HCT116 (cell line): ENCODE measurements at regions not wholly inside any gene's neighbourhood (a gene's known extent, or its start where the extent isn't known, plus 50 kb on each side); places are given as distances from the start of the nearest gene placed in this dataset.

Experiments used
- ATAC-seq: fragments of 200-7000 bp; cut with Tn5 transposase; 2 replicates; pipeline ENCODE4 v1.9.1; 2020; ENCODE audit warnings: mild to moderate bottlenecking, moderate library complexity
- BruUV-seq: library from RNA; stranded (reverse); fragments of 400-500 nt; replicated peaks from 2 replicates; lab custom pipeline; 2021; lab: Mats Ljungman, UMichigan
- CTCF ChIA-PET: fragments of 300-600 bp; sonication (Branson Sonifier 250); formaldehyde crosslinking; loops from one replicate; lab custom pipeline; 2021; ENCODE audit warnings: antibody characterized with exemption; lab: Charles Lee
- POLR2A ChIA-PET: fragments of 300-600, 350-600 bp; sonication (Branson Sonifier 250); formaldehyde crosslinking; loops from one replicate; lab custom pipeline; 2021; ENCODE audit warnings: antibody characterized with exemption; lab: Charles Lee
- RAD21 ChIA-PET, 2 experiments: fragments of 300-600 bp; sonication (Branson Sonifier 250); formaldehyde crosslinking; loops; one replicate each; lab custom pipeline; 2023; ENCODE audit warnings: low total read pairs in 2 of 2; ENCODE audit not compliant: uncharacterized antibody in 2 of 2, unreplicated experiment in 2 of 2, low non-redundant PET in 1 of 2; lab: Charles Lee
- DNase-seq: peaks from one replicate; pipeline ENCODE4 v3.0.0-alpha.2; 2010; ENCODE audit warnings: low read depth, low spot score
- H2AFZ ChIP-seq: fragments of 200-600 bp; shearing (Covaris generic), sonication (generic); 2 replicates; pipeline ENCODE4 v1.6.1; 2017; ENCODE audit warnings: low read depth, mixed run types, mixed read lengths, antibody characterized with exemption, low read length; ENCODE audit not compliant: poor library complexity, severe bottlenecking
- H3K27ac ChIP-seq: 2 replicates; pipeline ENCODE4 v1.5.1; 2012; ENCODE audit warnings: low read depth, low read length
- H3K27me3 ChIP-seq: fragments of 200-600 bp; sonication (generic); 2 replicates; pipeline ENCODE4 v1.6.1; 2016; ENCODE audit warnings: mixed run types, low read length, mixed read lengths; ENCODE audit not compliant: insufficient read depth
- H3K36me3 ChIP-seq, 2 experiments: fragments of 200-500 bp in 1 of 2; fragments of 200-600 bp in 1 of 2; sonication (Bioruptor generic) in 1 of 2; sonication (generic) in 1 of 2; 2 replicates each; pipeline versions ENCODE4 v1.5.1 to v1.6.1; 2014 to 2016; ENCODE audit warnings: low read length in 2 of 2, inconsistent platforms in 1 of 2, mixed read lengths in 1 of 2, mixed run types in 1 of 2; ENCODE audit not compliant: insufficient read depth in 2 of 2, control insufficient read depth in 1 of 2
- H3K4me1 ChIP-seq, 2 experiments: fragments of 200-600 bp in 1 of 2; sonication (generic) in 1 of 2; 2 replicates each; pipeline versions ENCODE4 v1.5.1 to v1.6.1; 2012 to 2017; ENCODE audit warnings: low read length in 2 of 2, inconsistent platforms in 1 of 2, mild to moderate bottlenecking in 1 of 2, mixed read lengths in 1 of 2, mixed run types in 1 of 2, moderate library complexity in 1 of 2; ENCODE audit not compliant: insufficient read depth in 2 of 2, control insufficient read depth in 1 of 2
- H3K4me2 ChIP-seq: fragments of 200-600 bp; sonication (generic); 2 replicates; pipeline ENCODE4 v1.6.1; 2017; ENCODE audit warnings: mixed run types, low read length, mixed read lengths
- H3K4me3 ChIP-seq, 2 experiments: fragments of 200-600 bp in 1 of 2; sonication (generic) in 1 of 2; replicated peaks in 1 of 2; 2 replicates each; pipeline ENCODE4 v1.5.1; 2011 to 2016; ENCODE audit warnings: low read length in 2 of 2, control low read depth in 1 of 2, low read depth in 1 of 2, mild to moderate bottlenecking in 1 of 2, mixed read lengths in 1 of 2, mixed run types in 1 of 2
- H3K79me2 ChIP-seq: fragments of 200-600 bp; sonication (generic); 2 replicates; pipeline ENCODE4 v1.6.1; 2017; ENCODE audit warnings: mild to moderate bottlenecking, mixed run types, low read length, moderate library complexity, mixed read lengths; ENCODE audit not compliant: insufficient read depth
- H3K9ac ChIP-seq: fragments of 200-600 bp; sonication (generic); 2 replicates; pipeline ENCODE4 v1.6.1; 2016; ENCODE audit warnings: low read length, mixed read lengths
- H3K9me2 ChIP-seq: fragments of 200-600 bp; sonication (generic), shearing (Covaris generic); 2 replicates; pipeline ENCODE4 v1.6.1; 2017; ENCODE audit warnings: mixed run types, mild to moderate bottlenecking, moderate library complexity; ENCODE audit not compliant: insufficient read depth
- H3K9me3 ChIP-seq, 2 experiments: fragments of 200-500 bp in 1 of 2; fragments of 200-600 bp in 1 of 2; sonication (Bioruptor generic) in 1 of 2; sonication (generic) in 1 of 2; 2 replicates each; pipeline ENCODE4 v1.6.1; 2014 to 2017; ENCODE audit warnings: low read length in 2 of 2, mixed read lengths in 2 of 2, inconsistent platforms in 1 of 2, low read depth in 1 of 2, mild to moderate bottlenecking in 1 of 2, mixed run types in 1 of 2, moderate library complexity in 1 of 2; ENCODE audit not compliant: control insufficient read depth in 1 of 2, insufficient read depth in 1 of 2
- H4K20me1 ChIP-seq: fragments of 200-600 bp; sonication (generic), shearing (Covaris generic); 2 replicates; pipeline ENCODE4 v1.6.1; 2017; ENCODE audit warnings: mixed run types, mild to moderate bottlenecking, moderate library complexity; ENCODE audit not compliant: insufficient read depth
- CTCF ChIP-seq, 3 experiments: fragments of 200-600 bp in 1 of 3; sonication (generic) in 1 of 3; IDR thresholded peaks in 2 of 3; conservative IDR thresholded peaks in 1 of 3; 2 replicates each; pipeline ENCODE4 v1.5.1; 2012 to 2017; ENCODE audit warnings: low read depth in 2 of 3, low read length in 2 of 3, antibody characterized with exemption in 1 of 3, borderline replicate concordance in 1 of 3, control low read depth in 1 of 3, mild to moderate bottlenecking in 1 of 3, mixed read lengths in 1 of 3, mixed run types in 1 of 3, moderate library complexity in 1 of 3; ENCODE audit not compliant: insufficient read depth in 1 of 3
- EGR1 ChIP-seq: IDR thresholded peaks from 2 replicates; pipeline ENCODE4 v1.6.1; 2012; ENCODE audit warnings: low read depth
- ELF1 ChIP-seq: IDR thresholded peaks from 2 replicates; pipeline ENCODE4 v1.6.1; 2012; ENCODE audit warnings: low read depth, borderline replicate concordance
- EZH2phosphoT487 ChIP-seq: fragments of 200-600 bp; IDR thresholded peaks from 2 replicates; pipeline ENCODE4 v1.6.1; 2018; ENCODE audit warnings: antibody characterized with exemption, borderline replicate concordance
- FOSL1 ChIP-seq: IDR thresholded peaks from 2 replicates; pipeline ENCODE4 v1.6.1; 2012; ENCODE audit warnings: low read depth
- POLR2AphosphoS5 ChIP-seq: IDR thresholded peaks from 2 replicates; pipeline ENCODE4 v1.6.1; 2011; ENCODE audit warnings: mild to moderate bottlenecking, low read depth, low read length, moderate library complexity
- RAD21 ChIP-seq: IDR thresholded peaks from 2 replicates; pipeline ENCODE4 v1.6.1; 2012; ENCODE audit warnings: low read depth, mild to moderate bottlenecking
- SIN3A ChIP-seq: IDR thresholded peaks from 2 replicates; pipeline ENCODE4 v1.6.1; 2012; ENCODE audit warnings: low read depth
- SP1 ChIP-seq: IDR thresholded peaks from 2 replicates; pipeline ENCODE4 v1.6.1; 2012; ENCODE audit warnings: low read depth
- TCF7L2 ChIP-seq: IDR thresholded peaks from 2 replicates; pipeline ENCODE4 v1.7.0; 2011; ENCODE audit warnings: borderline replicate concordance, inconsistent platforms; ENCODE audit not compliant: insufficient read depth, insufficient read length; ENCODE audit errors: extremely low read depth
- YY1 ChIP-seq: IDR thresholded peaks from 2 replicates; pipeline ENCODE4 v1.6.1; 2011; ENCODE audit warnings: low read length, low read depth, moderate library complexity, mild to moderate bottlenecking; ENCODE audit not compliant: insufficient replicate concordance; ENCODE audit errors: extremely low read depth
- ZBTB33 ChIP-seq: IDR thresholded peaks from 2 replicates; pipeline ENCODE4 v1.6.1; 2011; ENCODE audit warnings: mild to moderate bottlenecking, low read length, moderate library complexity; ENCODE audit not compliant: insufficient replicate concordance; ENCODE audit errors: extremely low read depth
- ZNF274 ChIP-seq: fragments of 200-500 bp; sonication (Bioruptor generic); IDR thresholded peaks from 2 replicates; pipeline ENCODE4 v1.6.1; 2014; ENCODE audit warnings: mild to moderate bottlenecking, low read depth, low read length, inconsistent platforms
- intact Hi-C: fragments of 100-400 bp; cut with micrococcal nuclease; formaldehyde crosslinking; loops from 2 replicates; pipeline ENCODE4 v1.10.0; 2022

- Histone ChIP-seq H3K36me3 (no peaks in the 10 kb centered on the region), H3K9me3 (no peaks in the 10 kb centered on the region), H4K20me1 (no peaks in the 10 kb centered on the region), H3K4me3 (no peak overlapping the region), H3K9ac (no peak overlapping the region), H2AFZ (no peak overlapping the region)
- no peak for DNase-seq
- CTCF ChIA-PET = no interaction called here
- no peak for TF ChIP-seq RAD21
- TF ChIP-seq YY1 = no peak
- no peak for TF ChIP-seq ELF1
- no peak for TF ChIP-seq TCF7L2
- TF ChIP-seq, all 23 proteins: peak for 0
- no peaks in the 10 kb centered on the region for H3K9me2 ChIP-seq
- no peak overlapping the region for H3K4me2 ChIP-seq
- POLR2A ChIA-PET = no interaction called here
- H3K4me1 ChIP-seq = no peaks in the 10 kb centered on the region
- H3K27me3 ChIP-seq = peaks cover 35% of the 10 kb centered on the region; the same call in 1 of the 2 replicates
- no peaks in the 10 kb centered on the region for H3K79me2 ChIP-seq
- BruUV-seq = no TSS peak
- RAD21 ChIA-PET = no interaction called here
- no peak overlapping the region for H3K27ac ChIP-seq
- intact Hi-C loops = no loop called here
- no peak for ATAC-seq
Measured at GRCh38 chr6:90719321-90720195, 132.7 kb upstream of the MAP3K7 start.

GRCh38 chr6:90716376-90716775 lies 129.5 kb upstream of the MAP3K7 start:
- CTCF ChIA-PET = no interaction called here

More at GRCh38 chr6:90716376-90716775, 129.5 kb upstream of the MAP3K7 start:
- Histone ChIP-seq H3K4me1 (no peaks in the 10 kb centered on the region), H4K20me1 (no peaks in the 10 kb centered on the region), H3K4me3 (no peak overlapping the region), H3K36me3 (no peaks in the 10 kb centered on the region), H2AFZ (no peak overlapping the region), H3K9me3 (no peaks in the 10 kb centered on the region), H3K4me2 (no peak overlapping the region), H3K27me3 (peaks cover 56% of the 10 kb centered on the region), H3K79me2 (no peaks in the 10 kb centered on the region), H3K27ac (no peak overlapping the region), H3K9me2 (no peaks in the 10 kb centered on the region), H3K9ac (no peak overlapping the region)
- ATAC-seq (no peak), DNase-seq (no peak)
- intact Hi-C loops = no loop called here
- BruUV-seq = no TSS peak
- RAD21 ChIA-PET = no interaction called here
- no peak for TF ChIP-seq SIN3A
- no peak for TF ChIP-seq EZH2phosphoT487
- no peak for TF ChIP-seq ZBTB33
- no peak for TF ChIP-seq CTCF (IDR thresholded peaks at IDR 0.05 in 2 of 3, conservative IDR thresholded peaks at IDR 0.05 in 1 of 3; ENCODE audit: borderline replicate concordance in 1 of 3, insufficient read depth in 1 of 3, low read depth in 2 of 3, low read length in 2 of 3)
- no peak for TF ChIP-seq FOSL1
- TF ChIP-seq TCF7L2 = no peak
- TF ChIP-seq RAD21 = no peak
- no peak for TF ChIP-seq EGR1
- TF ChIP-seq YY1 = no peak
- TF ChIP-seq ELF1 = no peak
- TF ChIP-seq SP1 = no peak
- TF ChIP-seq ZNF274 = no peak
- no peak for TF ChIP-seq POLR2AphosphoS5
- POLR2A ChIA-PET = no interaction called here
